IPS-15b (cell line): ENCODE measurements at regions not wholly inside any gene's neighbourhood (a gene's known extent, or its start where the extent isn't known, plus 50 kb on each side); places are given as distances from the start of the nearest gene placed in this dataset.

Experiments used
- H3K27me3 ChIP-seq: one replicate; pipeline ENCODE4 v1.6.1; 2013; ENCODE audit warnings: low read length; ENCODE audit not compliant: control insufficient read depth, insufficient read depth
- H3K36me3 ChIP-seq: one replicate; pipeline ENCODE4 v1.6.1; 2013; ENCODE audit warnings: low read length; ENCODE audit not compliant: control insufficient read depth, insufficient read depth
- H3K4me1 ChIP-seq: one replicate; pipeline ENCODE4 v1.6.1; 2013; ENCODE audit warnings: mild to moderate bottlenecking, low read length; ENCODE audit not compliant: control insufficient read depth, insufficient read depth
- H3K4me3 ChIP-seq: one replicate; pipeline ENCODE4 v1.5.1; 2013; ENCODE audit warnings: low read depth, low read length
- H3K9ac ChIP-seq: one replicate; pipeline ENCODE4 v1.6.1; 2013; ENCODE audit warnings: low read depth, mild to moderate bottlenecking, low read length
- H3K9me3 ChIP-seq: one replicate; pipeline ENCODE4 v1.6.1; 2013; ENCODE audit warnings: mild to moderate bottlenecking, low read length; ENCODE audit not compliant: control insufficient read depth, insufficient read depth

- Histone ChIP-seq H3K9ac (no peak overlapping the region), H3K27me3 (no peaks in the 10 kb centered on the region), H3K4me3 (no peak overlapping the region), H3K4me1 (no peaks in the 10 kb centered on the region), H3K36me3 (no peaks in the 10 kb centered on the region), H3K9me3 (no peaks in the 10 kb centered on the region)
These were observed 538.8 kb downstream of the TYW1 start for GRCh38 chr7:67535241-67535989.

GRCh38 chr7:67542916-67543315, 546.3 kb downstream of the TYW1 start:
- Histone ChIP-seq H3K9me3 (no peaks in the 10 kb centered on the region), H3K36me3 (no peaks in the 10 kb centered on the region), H3K4me3 (no peak overlapping the region), H3K27me3 (no peaks in the 10 kb centered on the region), H3K4me1 (no peaks in the 10 kb centered on the region), H3K9ac (no peak overlapping the region)

GRCh38 chr7:67547183-67547907, 550.7 kb downstream of the TYW1 start:
- Histone ChIP-seq H3K4me1 (no peaks in the 10 kb centered on the region), H3K9me3 (no peaks in the 10 kb centered on the region), H3K36me3 (no peaks in the 10 kb centered on the region), H3K27me3 (no peaks in the 10 kb centered on the region), H3K4me3 (no peak overlapping the region), H3K9ac (no peak overlapping the region)

- Histone ChIP-seq H3K4me3 (no peak overlapping the region), H3K36me3 (no peaks in the 10 kb centered on the region), H3K9me3 (no peaks in the 10 kb centered on the region), H3K27me3 (no peaks in the 10 kb centered on the region), H3K9ac (no peak overlapping the region), H3K4me1 (no peaks in the 10 kb centered on the region)
These were observed 552.5 kb downstream of the TYW1 start for GRCh38 chr7:67549126-67549525.

- no peaks in the 10 kb centered on the region for H3K9me3 ChIP-seq
These were observed 554.3 kb downstream of the TYW1 start for GRCh38 chr7:67550801-67551436.

GRCh38 chr7:67552738-67553137, 556.1 kb downstream of the TYW1 start:
- H3K4me1 ChIP-seq: no peaks in the 10 kb centered on the region
- no peak overlapping the region for H3K4me3 ChIP-seq
- no peaks in the 10 kb centered on the region for H3K36me3 ChIP-seq
- H3K27me3 ChIP-seq: no peaks in the 10 kb centered on the region
- H3K9ac ChIP-seq: no peak overlapping the region
- H3K9me3 ChIP-seq: no peaks in the 10 kb centered on the region

More at GRCh38 chr7:67550801-67551436, 554.3 kb downstream of the TYW1 start:
- Histone ChIP-seq H3K27me3 (no peaks in the 10 kb centered on the region), H3K4me3 (no peak overlapping the region), H3K9ac (no peak overlapping the region), H3K4me1 (no peaks in the 10 kb centered on the region), H3K36me3 (no peaks in the 10 kb centered on the region)

GRCh38 chr7:67553378-67553777, 556.7 kb downstream of the TYW1 start:
- Histone ChIP-seq H3K27me3 (no peaks in the 10 kb centered on the region), H3K9me3 (no peaks in the 10 kb centered on the region), H3K4me3 (no peak overlapping the region), H3K36me3 (no peaks in the 10 kb centered on the region), H3K4me1 (no peaks in the 10 kb centered on the region), H3K9ac (no peak overlapping the region)

- Histone ChIP-seq H3K9me3 (no peaks in the 10 kb centered on the region), H3K27me3 (no peaks in the 10 kb centered on the region), H3K4me3 (no peak overlapping the region), H3K36me3 (no peaks in the 10 kb centered on the region), H3K9ac (no peak overlapping the region), H3K4me1 (no peaks in the 10 kb centered on the region)
These were observed 558.4 kb downstream of the TYW1 start for GRCh38 chr7:67554986-67555385.

- no peaks in the 10 kb centered on the region for H3K9me3 ChIP-seq
- H3K36me3 ChIP-seq: no peaks in the 10 kb centered on the region
- no peaks in the 10 kb centered on the region for H3K27me3 ChIP-seq
- no peak overlapping the region for H3K4me3 ChIP-seq
- no peaks in the 10 kb centered on the region for H3K4me1 ChIP-seq
- H3K9ac ChIP-seq: no peak overlapping the region
These were observed 568.3 kb downstream of the TYW1 start for GRCh38 chr7:67564959-67565358.

- no peaks in the 10 kb centered on the region for H3K36me3 ChIP-seq
- H3K9ac ChIP-seq: no peak overlapping the region
- no peak overlapping the region for H3K4me3 ChIP-seq
- no peaks in the 10 kb centered on the region for H3K27me3 ChIP-seq
- H3K4me1 ChIP-seq: no peaks in the 10 kb centered on the region
- no peaks in the 10 kb centered on the region for H3K9me3 ChIP-seq
These were observed 569.5 kb downstream of the TYW1 start for GRCh38 chr7:67566101-67566500.

GRCh38 chr7:67571026-67571545, 574.5 kb downstream of the TYW1 start:
- H3K4me3 ChIP-seq: no peak overlapping the region
- H3K36me3 ChIP-seq: no peaks in the 10 kb centered on the region
- H3K9ac ChIP-seq: no peak overlapping the region
- no peaks in the 10 kb centered on the region for H3K27me3 ChIP-seq
- H3K9me3 ChIP-seq: no peaks in the 10 kb centered on the region
- H3K4me1 ChIP-seq: no peaks in the 10 kb centered on the region
